Stimulated activated naive CD8-positive, alpha-beta T cell treated with anti-CD3 and anti-CD28 coated beads, Interleukin-15, Interleukin-2, amounts not matched to agents 100 ng/mL and 50 ng/mL, for 24 hours (primary cell): ENCODE measurements at regions not wholly inside any gene's neighbourhood (a gene's known extent, or its start where the extent isn't known, plus 50 kb on each side); places are given as distances from the start of the nearest gene placed in this dataset.
"Not testable (repeated sequence)": the region's sequence is repeated elsewhere in the genome, so short reads cannot be mapped to it uniquely, and the experiment has no call there.

Source experiments
- H3K27ac Mint-ChIP-seq: one replicate; pipeline ENCODE4 v1.8.0; 2021; ENCODE audit warnings: mild to moderate bottlenecking, mixed read lengths
- H3K27me3 Mint-ChIP-seq: one replicate; pipeline ENCODE4 v1.8.0; 2021; ENCODE audit warnings: mixed read lengths
- H3K36me3 Mint-ChIP-seq: one replicate; pipeline ENCODE4 v1.8.0; 2021; ENCODE audit warnings: low read depth, mixed read lengths
- H3K4me1 Mint-ChIP-seq: one replicate; pipeline ENCODE4 v1.8.0; 2021; ENCODE audit warnings: low read depth, mixed read lengths
- H3K4me3 Mint-ChIP-seq: one replicate; pipeline ENCODE4 v1.8.0; 2021; ENCODE audit warnings: mild to moderate bottlenecking, mixed read lengths
- H3K9me3 Mint-ChIP-seq: one replicate; pipeline ENCODE4 v1.8.0; 2021; ENCODE audit warnings: mixed read lengths

GRCh38 chr13:65836066-65836465 lies 1394.1 kb downstream of the PCDH9 start:
- Mint-ChIP-seq H3K4me3 (no peak overlapping the region), H3K4me1 (no peaks in the 10 kb centered on the region), H3K27ac (no peak overlapping the region), H3K27me3 (no peaks in the 10 kb centered on the region), H3K9me3 (no peaks in the 10 kb centered on the region), H3K36me3 (no peaks in the 10 kb centered on the region)

DNA sequence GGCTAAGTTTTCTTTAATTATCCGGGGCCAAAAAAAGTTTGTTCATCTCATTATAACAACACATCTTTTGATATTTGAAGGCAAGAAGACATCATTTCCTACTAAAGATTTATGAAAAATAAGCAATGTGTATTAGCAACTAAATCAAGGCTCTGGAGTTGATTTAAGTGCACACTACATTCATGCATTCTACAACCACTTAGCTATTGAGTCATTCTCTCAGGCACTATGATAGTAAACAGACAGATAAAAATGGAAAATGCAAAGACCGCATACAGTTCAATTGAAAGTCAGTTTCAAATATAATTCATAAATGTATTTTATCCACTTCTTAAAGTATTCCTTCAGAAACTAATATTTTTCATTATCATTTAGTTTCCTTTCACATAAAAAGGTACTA lies 1395.2 kb downstream of the PCDH9 start:
- peaks cover 5% of the 10 kb centered on the region for H3K9me3 Mint-ChIP-seq
- no peaks in the 10 kb centered on the region for H3K36me3 Mint-ChIP-seq
- no peak overlapping the region for H3K27ac Mint-ChIP-seq
- no peaks in the 10 kb centered on the region for H3K27me3 Mint-ChIP-seq
- no peak overlapping the region for H3K4me3 Mint-ChIP-seq
- no peaks in the 10 kb centered on the region for H3K4me1 Mint-ChIP-seq

DNA sequence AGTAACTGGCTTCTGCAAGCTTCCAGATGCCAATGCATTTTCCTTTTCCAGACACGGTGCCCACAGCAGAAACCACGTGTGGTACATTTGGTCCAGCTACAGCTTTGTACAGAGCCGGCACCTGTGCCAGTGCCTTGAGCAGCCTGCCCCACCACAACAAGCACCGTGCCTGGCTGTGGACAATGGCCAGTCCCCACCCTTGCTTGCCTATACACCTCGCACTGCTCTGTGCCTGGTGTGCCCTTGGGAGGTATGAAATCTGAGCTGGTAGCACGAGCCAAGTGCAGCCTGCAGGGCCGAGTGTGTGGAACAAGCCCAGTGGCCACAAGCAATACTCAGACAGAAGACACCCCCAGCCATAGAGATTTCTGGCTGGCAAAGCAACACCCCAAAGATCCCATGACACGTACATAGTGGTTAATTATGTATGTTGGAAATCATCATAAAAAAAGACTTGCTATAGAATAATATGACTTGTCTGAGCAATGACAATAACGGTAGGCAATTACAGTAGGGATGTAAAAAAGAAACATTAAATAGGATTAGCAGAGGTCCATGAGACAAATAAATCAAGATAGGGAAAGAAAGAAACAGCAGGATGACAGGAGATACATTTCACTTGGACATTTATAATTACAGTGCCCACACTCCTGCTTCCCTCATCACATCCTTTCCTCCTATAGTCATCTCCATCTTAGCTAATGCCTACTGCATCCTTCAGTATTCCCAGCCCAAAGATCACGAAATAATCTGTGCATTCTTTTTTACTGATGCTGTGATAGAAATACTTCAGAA lies 1399.5 kb downstream of the PCDH9 start:
- Mint-ChIP-seq H3K9me3 (peaks cover 8% of the 10 kb centered on the region), H3K27ac (no peak overlapping the region), H3K36me3 (no peaks in the 10 kb centered on the region), H3K4me3 (no peak overlapping the region), H3K4me1 (no peaks in the 10 kb centered on the region), H3K27me3 (no peaks in the 10 kb centered on the region)

DNA sequence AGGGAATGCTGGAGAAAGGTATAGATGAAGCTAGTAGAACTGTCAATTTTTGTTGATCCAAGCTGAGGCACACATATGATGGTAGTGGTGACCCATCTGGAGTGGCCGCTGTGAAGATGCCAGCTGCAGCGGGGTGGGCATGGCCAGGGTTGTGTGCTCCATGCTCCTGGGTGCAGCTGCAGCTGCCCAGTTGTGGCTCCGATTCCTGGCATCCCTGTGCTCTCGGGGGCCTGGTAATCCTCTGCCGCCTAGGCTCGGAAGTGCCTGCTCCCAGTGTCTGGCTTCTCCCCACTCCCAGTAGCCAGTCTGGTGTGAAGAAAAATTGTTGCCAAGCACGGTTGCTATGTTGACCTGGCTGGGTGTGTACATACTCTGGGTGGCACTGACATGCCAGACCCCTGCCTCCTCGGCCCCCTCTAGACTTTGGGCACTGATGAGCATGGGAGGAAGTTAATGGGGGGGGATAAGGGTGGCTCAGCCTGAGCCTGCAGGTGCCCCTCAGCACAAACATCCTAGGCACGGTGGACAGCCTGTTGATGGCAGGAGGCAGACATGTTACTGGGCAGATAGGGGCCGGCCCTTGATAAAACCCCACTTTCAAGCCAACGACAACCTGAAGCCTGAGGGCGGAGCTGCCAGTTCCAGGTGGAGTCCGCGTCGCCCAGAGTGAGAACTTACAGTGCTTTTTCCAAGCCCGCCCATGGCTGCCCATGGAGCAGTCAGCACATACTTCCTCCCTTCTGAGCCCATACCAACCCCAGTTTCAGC lies 1400.7 kb downstream of the PCDH9 start:
- Mint-ChIP-seq H3K27me3 (no peaks in the 10 kb centered on the region), H3K27ac (no peak overlapping the region), H3K4me1 (no peaks in the 10 kb centered on the region), H3K9me3 (peaks cover 8% of the 10 kb centered on the region), H3K4me3 (no peak overlapping the region), H3K36me3 (no peaks in the 10 kb centered on the region)

- Mint-ChIP-seq H3K27me3 (no peaks in the 10 kb centered on the region), H3K36me3 (no peaks in the 10 kb centered on the region), H3K4me3 (no peak overlapping the region), H3K9me3 (peaks cover 15% of the 10 kb centered on the region), H3K4me1 (no peaks in the 10 kb centered on the region), H3K27ac (no peak overlapping the region)
Observed at GRCh38 chr13:65826657-65827056, 1403.5 kb downstream of the PCDH9 start.

GRCh38 chr13:65825039-65825438 lies 1405.1 kb downstream of the PCDH9 start:
- Mint-ChIP-seq H3K9me3 (peaks cover 10% of the 10 kb centered on the region), H3K36me3 (no peaks in the 10 kb centered on the region), H3K27ac (no peak overlapping the region), H3K27me3 (no peaks in the 10 kb centered on the region), H3K4me3 (no peak overlapping the region), H3K4me1 (no peaks in the 10 kb centered on the region)

DNA sequence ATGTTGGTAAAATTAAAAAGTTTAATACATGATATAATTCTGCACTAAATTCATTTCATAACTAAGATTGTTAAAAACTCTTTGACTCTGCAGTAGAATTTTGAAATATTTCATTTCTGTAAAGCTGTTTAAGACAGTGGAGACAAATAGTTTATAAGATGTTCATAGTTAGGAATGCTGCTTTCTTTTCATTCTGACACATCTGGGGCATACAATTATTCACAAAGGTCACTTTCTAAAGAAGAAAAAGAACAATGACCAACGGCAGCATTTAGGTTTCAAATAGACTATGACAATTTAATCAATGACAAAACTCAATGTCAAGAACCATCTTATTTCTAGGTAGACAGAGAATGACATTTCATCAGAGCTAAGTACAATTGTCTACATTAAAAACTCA lies 1422.1 kb downstream of the PCDH9 start:
- no peak overlapping the region for H3K4me3 Mint-ChIP-seq
- no peaks in the 10 kb centered on the region for H3K9me3 Mint-ChIP-seq
- no peaks in the 10 kb centered on the region for H3K27me3 Mint-ChIP-seq
- no peaks in the 10 kb centered on the region for H3K36me3 Mint-ChIP-seq
- no peaks in the 10 kb centered on the region for H3K4me1 Mint-ChIP-seq
- no peak overlapping the region for H3K27ac Mint-ChIP-seq

DNA sequence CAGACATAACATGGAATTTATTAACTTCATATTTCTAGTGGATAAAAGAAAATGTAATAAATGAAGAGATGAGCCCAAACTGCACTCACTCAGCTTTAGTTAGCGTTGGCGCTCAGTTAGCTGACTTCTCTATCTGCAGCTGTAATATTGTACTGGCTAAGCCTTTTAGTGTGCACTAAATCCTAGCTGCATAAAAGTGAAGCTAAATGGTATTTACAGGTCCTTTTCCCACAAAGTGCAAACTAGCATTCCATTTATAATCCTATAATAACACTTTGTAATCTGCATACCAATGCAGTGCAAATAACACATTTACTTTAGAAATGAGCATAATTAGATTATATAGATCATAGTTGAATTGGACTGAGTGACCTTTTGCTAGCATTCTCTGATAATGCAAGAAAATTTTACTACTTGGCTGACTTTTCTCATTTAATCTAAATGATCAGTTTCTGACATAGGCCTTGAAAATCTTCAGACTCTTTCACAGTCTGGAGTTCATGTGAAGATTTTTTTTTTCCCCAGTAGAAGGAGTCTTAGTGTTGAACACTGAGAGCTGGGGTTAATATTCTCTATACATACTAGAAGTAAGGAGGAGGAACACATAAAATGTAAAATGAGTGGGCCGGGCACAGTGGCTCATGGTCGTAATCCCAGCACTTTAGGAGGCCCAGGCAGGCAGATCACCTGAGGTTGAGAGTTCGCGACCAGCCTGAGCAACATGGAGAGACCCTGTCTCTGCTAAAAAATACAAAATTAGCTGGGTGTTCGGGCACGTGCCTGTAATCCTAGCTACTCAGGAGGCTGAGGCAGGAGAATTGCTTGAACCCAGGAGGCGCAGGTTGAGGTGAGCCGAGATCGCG lies 1426.4 kb downstream of the PCDH9 start:
- Mint-ChIP-seq H3K27me3 (no peaks in the 10 kb centered on the region), H3K4me1 (no peaks in the 10 kb centered on the region), H3K9me3 (no peaks in the 10 kb centered on the region), H3K27ac (no peak overlapping the region), H3K4me3 (no peak overlapping the region), H3K36me3 (no peaks in the 10 kb centered on the region)

DNA sequence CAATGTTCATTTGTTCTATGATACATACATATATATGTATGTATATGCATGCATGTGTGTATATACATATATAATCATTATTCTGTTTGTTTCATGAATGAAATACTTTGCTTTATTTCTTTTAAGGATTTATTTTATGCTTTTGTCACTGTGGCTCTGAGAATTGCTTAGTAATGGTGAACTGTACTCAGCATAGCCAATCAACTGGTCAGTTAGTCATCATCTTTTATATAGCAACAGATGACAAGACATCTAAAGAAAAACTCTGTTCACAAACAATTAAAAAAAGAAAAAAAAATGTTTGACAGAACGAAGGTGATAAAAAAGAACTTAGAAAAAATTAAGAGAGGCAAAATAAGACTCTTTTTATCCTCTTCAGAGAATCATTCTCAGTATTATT lies 1440.3 kb downstream of the PCDH9 start:
- no peaks in the 10 kb centered on the region for H3K4me1 Mint-ChIP-seq
- no peak overlapping the region for H3K27ac Mint-ChIP-seq
- H3K9me3 Mint-ChIP-seq: peaks cover 5% of the 10 kb centered on the region
- H3K36me3 Mint-ChIP-seq: no peaks in the 10 kb centered on the region
- no peaks in the 10 kb centered on the region for H3K27me3 Mint-ChIP-seq
- no peak overlapping the region for H3K4me3 Mint-ChIP-seq

- H3K9me3 Mint-ChIP-seq: peaks cover 5% of the 10 kb centered on the region
- H3K4me3 Mint-ChIP-seq: no peak overlapping the region
- no peaks in the 10 kb centered on the region for H3K27me3 Mint-ChIP-seq
- no peak overlapping the region for H3K27ac Mint-ChIP-seq
- no peaks in the 10 kb centered on the region for H3K4me1 Mint-ChIP-seq
- no peaks in the 10 kb centered on the region for H3K36me3 Mint-ChIP-seq
Observed at GRCh38 chr13:65787082-65787481, 1443.1 kb downstream of the PCDH9 start.

DNA sequence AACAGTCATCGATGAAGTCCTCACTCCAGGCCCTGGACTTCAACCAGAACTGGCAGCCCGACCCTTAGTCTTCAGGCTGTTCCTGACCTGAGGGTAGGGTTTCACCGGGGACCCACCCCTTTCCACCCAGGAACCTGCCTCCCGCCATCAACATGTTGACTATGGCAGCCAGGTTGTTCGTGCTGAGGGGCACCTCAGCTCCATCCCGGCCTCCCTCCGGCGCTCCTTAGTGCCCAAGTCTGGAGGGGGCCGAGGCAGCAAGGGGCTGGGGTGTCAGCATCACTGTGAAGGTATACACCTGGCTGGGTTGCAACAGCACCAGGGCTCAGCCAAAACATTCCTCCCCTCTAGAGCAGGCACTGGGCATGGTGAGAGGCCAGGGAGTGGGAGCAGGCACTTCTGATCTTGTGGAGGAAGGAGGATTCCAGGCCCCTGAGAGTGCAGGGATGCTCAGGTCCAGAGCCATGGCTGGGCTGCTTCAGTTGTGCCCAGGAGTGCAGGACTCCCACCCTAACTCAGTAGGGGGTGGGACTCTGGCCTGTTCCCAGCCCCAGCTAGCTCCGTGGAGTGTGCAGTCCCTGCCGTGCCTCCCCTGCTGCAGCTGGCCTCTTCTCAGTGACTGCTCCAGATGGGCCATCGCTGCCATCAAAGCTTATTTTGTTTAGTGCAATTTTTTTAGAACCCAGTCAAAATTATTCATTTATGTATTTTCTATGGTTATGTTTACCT lies 1445.9 kb downstream of the PCDH9 start:
- Mint-ChIP-seq H3K9me3 (peaks cover 8% of the 10 kb centered on the region), H3K4me3 (no peak overlapping the region), H3K27me3 (no peaks in the 10 kb centered on the region), H3K36me3 (no peaks in the 10 kb centered on the region), H3K4me1 (no peaks in the 10 kb centered on the region), H3K27ac (no peak overlapping the region)

DNA sequence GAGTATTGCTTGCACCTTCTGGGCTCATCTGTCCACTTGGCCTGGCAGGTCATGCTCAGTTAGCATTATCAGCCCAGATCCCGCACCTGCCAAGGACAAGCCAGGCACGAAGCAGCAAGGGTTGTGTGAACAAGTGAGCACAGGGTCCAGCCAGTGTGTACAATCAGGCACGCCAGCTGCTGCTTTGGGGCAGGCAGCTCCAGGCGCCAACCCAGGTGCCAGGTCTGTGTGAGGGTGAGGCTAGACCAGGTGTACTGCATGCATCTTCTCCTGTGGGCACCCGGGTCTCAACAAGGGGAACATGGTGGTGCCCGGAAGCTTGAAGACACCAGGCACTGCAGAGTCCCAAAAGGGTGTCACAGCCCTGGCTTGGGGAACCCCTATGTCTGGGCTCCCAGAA lies 1446.8 kb downstream of the PCDH9 start:
- Mint-ChIP-seq H3K36me3 (no peaks in the 10 kb centered on the region), H3K4me3 (no peak overlapping the region), H3K27ac (no peak overlapping the region), H3K27me3 (no peaks in the 10 kb centered on the region), H3K4me1 (no peaks in the 10 kb centered on the region), H3K9me3 (peaks cover 10% of the 10 kb centered on the region)

DNA sequence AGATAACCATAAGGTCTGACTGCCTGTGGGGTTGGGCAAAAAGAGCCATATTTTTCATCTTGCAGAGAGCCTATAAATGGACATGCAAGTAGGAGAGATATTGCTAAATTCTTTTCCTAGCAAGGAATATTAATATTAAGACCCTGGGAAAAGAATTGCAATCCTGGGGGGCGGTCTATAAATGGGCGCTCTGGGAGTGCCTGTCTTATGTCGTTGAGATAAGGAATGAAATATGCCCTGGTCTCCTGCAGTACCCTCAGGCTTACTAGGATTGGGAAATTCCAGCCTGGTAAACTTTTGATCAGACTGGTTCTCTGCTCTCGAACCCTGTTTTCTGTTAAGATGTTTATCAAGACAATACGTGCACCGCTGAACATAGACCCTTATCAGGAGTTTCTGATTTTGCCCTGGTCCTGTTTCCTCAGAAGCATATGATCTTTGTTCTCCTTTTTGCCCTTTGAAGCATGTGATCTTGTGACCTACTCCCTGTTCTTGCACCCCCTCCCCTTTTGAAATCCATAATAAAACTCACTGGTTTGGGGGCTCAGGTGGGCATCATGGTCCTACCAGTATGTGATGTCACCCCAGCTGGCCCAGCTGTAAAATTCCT lies 1458.3 kb downstream of the PCDH9 start:
- H3K9me3 Mint-ChIP-seq: peaks cover 30% of the 10 kb centered on the region
- not testable (repeated sequence) for H3K4me1 Mint-ChIP-seq, H3K4me3 Mint-ChIP-seq, H3K27ac Mint-ChIP-seq, H3K36me3 Mint-ChIP-seq, H3K27me3 Mint-ChIP-seq

DNA sequence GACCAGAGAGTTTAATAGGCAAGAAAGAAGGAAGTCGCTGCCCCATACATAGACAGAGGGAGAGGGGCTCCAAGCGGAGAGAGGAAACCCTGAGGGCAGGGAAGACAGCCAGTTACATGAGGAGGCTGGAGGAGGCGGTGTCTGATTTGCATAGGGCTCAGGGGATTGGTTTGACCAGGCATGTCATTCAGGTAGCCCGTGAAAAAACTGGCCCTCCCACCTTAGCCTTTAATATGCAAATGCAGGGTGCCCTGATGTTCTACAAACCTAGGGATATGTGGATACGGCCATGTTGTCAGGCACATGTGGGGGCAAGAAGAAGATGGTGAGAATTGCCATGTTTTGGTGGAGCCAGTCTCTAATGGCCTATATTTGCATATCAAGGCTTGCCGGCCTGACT lies 1461.6 kb downstream of the PCDH9 start:
- no peaks in the 10 kb centered on the region for H3K4me1 Mint-ChIP-seq
- H3K36me3 Mint-ChIP-seq: no peaks in the 10 kb centered on the region
- no peaks in the 10 kb centered on the region for H3K27me3 Mint-ChIP-seq
- peaks cover 23% of the 10 kb centered on the region for H3K9me3 Mint-ChIP-seq
- H3K4me3 Mint-ChIP-seq: no peak overlapping the region
- no peak overlapping the region for H3K27ac Mint-ChIP-seq
